ENCODE measurements at regions not wholly inside any gene's neighbourhood (a gene's known extent, or its start where the extent isn't known, plus 50 kb on each side); places are given as distances from the start of the nearest gene placed in this dataset.

DNA sequence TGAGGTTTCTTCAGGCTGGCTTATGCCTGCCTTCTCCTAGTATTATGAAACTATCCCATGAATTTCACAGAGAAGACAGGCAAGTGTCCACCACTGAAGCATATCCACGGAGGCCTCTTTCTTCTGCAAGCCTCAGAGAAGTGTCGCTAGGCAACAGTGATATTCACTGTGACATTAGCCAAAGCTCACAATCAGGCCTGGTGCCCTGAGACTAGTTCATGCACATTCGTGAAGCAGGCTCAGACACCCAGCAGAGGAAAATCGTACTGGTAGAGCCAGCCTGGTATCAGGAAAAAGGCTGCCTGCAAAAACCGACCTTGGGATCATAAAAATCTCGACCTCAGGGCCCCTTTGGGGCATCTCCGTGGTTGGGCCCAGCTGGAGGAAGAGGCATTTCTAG lies 573.1 kb upstream of the TSPY4 start:
- TF ChIP-seq, protein P1, sequence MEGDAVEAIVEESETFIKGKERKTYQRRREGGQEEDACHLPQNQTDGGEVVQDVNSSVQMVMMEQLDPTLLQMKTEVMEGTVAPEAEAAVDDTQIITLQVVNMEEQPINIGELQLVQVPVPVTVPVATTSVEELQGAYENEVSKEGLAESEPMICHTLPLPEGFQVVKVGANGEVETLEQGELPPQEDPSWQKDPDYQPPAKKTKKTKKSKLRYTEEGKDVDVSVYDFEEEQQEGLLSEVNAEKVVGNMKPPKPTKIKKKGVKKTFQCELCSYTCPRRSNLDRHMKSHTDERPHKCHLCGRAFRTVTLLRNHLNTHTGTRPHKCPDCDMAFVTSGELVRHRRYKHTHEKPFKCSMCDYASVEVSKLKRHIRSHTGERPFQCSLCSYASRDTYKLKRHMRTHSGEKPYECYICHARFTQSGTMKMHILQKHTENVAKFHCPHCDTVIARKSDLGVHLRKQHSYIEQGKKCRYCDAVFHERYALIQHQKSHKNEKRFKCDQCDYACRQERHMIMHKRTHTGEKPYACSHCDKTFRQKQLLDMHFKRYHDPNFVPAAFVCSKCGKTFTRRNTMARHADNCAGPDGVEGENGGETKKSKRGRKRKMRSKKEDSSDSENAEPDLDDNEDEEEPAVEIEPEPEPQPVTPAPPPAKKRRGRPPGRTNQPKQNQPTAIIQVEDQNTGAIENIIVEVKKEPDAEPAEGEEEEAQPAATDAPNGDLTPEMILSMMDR (conservative IDR thresholded peaks at IDR 0.05 in 1 of 2, IDR thresholded peaks at IDR 0.05 in 1 of 2; ENCODE audit: low read depth in 1 of 2, low read length in 2 of 2), result no peak
- no peak for TF ChIP-seq EZH2 (IDR thresholded peaks at IDR 0.05; ENCODE audit: low read length, missing control alignments)
